ENCODE measurements at regions not wholly inside any gene's neighbourhood (a gene's known extent, or its start where the extent isn't known, plus 50 kb on each side); places are given as distances from the start of the nearest gene placed in this dataset.

GRCh38 chr2:56763683-56764082, 579.9 kb downstream of the CCDC85A start:
- DNase-seq (ENCODE audit: low spot score in 2 of 2), result no peak
- WGBS, 2 donors, result 82% methylated on average over 2 of the region's 2 CpGs
- Histone ChIP-seq H3K27ac (no peak overlapping the region), H3K27me3 (no peaks in the 10 kb centered on the region), H3K9me3 (peaks cover 0 to 16% (median 0%) of the 10 kb centered on the region in 4 donors), H3K4me3 (no peak overlapping the region), H3K36me3 (no peaks in the 10 kb centered on the region), H3K4me1 (no peaks in the 10 kb centered on the region)
- TF ChIP-seq EP300 (IDR thresholded peaks at IDR 0.05), result no peak
- TF ChIP-seq POLR2A (IDR thresholded peaks at IDR 0.05), result no peak
- TF ChIP-seq, protein P1, sequence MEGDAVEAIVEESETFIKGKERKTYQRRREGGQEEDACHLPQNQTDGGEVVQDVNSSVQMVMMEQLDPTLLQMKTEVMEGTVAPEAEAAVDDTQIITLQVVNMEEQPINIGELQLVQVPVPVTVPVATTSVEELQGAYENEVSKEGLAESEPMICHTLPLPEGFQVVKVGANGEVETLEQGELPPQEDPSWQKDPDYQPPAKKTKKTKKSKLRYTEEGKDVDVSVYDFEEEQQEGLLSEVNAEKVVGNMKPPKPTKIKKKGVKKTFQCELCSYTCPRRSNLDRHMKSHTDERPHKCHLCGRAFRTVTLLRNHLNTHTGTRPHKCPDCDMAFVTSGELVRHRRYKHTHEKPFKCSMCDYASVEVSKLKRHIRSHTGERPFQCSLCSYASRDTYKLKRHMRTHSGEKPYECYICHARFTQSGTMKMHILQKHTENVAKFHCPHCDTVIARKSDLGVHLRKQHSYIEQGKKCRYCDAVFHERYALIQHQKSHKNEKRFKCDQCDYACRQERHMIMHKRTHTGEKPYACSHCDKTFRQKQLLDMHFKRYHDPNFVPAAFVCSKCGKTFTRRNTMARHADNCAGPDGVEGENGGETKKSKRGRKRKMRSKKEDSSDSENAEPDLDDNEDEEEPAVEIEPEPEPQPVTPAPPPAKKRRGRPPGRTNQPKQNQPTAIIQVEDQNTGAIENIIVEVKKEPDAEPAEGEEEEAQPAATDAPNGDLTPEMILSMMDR (IDR thresholded peaks at IDR 0.05), result no peak

GRCh38 chr2:56768973-56769372, 585.2 kb downstream of the CCDC85A start:
- no peak for DNase-seq (ENCODE audit: low spot score in 2 of 2)
- H3K27ac ChIP-seq, result no peak overlapping the region
- H3K36me3 ChIP-seq, result no peaks in the 10 kb centered on the region
- H3K9me3 ChIP-seq, result peaks cover 0 to 15% (median 0%) of the 10 kb centered on the region in 4 donors
- no peak overlapping the region for H3K4me3 ChIP-seq
- TF ChIP-seq POLR2A (IDR thresholded peaks at IDR 0.05) (no peak), EP300 (IDR thresholded peaks at IDR 0.05) (no peak)
- TF ChIP-seq, protein P1 (IDR thresholded peaks at IDR 0.05), result no peak
- no peaks in the 10 kb centered on the region for H3K4me1 ChIP-seq
- H3K27me3 ChIP-seq, result no peaks in the 10 kb centered on the region

- no peak for DNase-seq (ENCODE audit: low spot score in 2 of 2)
- 62 to 73% methylated on average over 2 of the region's 2 CpGs for WGBS, 2 donors
- TF ChIP-seq POLR2A (IDR thresholded peaks at IDR 0.05), result no peak
- TF ChIP-seq, protein P1 (IDR thresholded peaks at IDR 0.05), result no peak
- TF ChIP-seq EP300 (IDR thresholded peaks at IDR 0.05), result no peak
Observed at GRCh38 chr2:56770490-56770889, 586.7 kb downstream of the CCDC85A start.

GRCh38 chr2:56784046-56784445, 600.3 kb downstream of the CCDC85A start:
- Histone ChIP-seq H3K9me3 (no peaks in the 10 kb centered on the region), H3K36me3 (no peaks in the 10 kb centered on the region), H3K4me3 (no peak overlapping the region), H3K27ac (no peak overlapping the region), H3K4me1 (no peaks in the 10 kb centered on the region), H3K27me3 (no peaks in the 10 kb centered on the region)
- 65 to 79% methylated on average over 3 of the region's 3 CpGs for WGBS, 2 donors
- no peak for DNase-seq (ENCODE audit: low spot score in 2 of 2)
- TF ChIP-seq EP300 (IDR thresholded peaks at IDR 0.05), result no peak
- no peak for TF ChIP-seq POLR2A (IDR thresholded peaks at IDR 0.05)
- TF ChIP-seq, protein P1 (IDR thresholded peaks at IDR 0.05), result no peak

More at GRCh38 chr2:56770490-56770889, 586.7 kb downstream of the CCDC85A start:
- H3K27me3 ChIP-seq, result no peaks in the 10 kb centered on the region
- no peak overlapping the region for H3K4me3 ChIP-seq
- H3K9me3 ChIP-seq, result peaks cover 0 to 15% (median 0%) of the 10 kb centered on the region in 4 donors
- H3K4me1 ChIP-seq, result no peaks in the 10 kb centered on the region
- no peaks in the 10 kb centered on the region for H3K36me3 ChIP-seq
- H3K27ac ChIP-seq, result no peak overlapping the region

DNA sequence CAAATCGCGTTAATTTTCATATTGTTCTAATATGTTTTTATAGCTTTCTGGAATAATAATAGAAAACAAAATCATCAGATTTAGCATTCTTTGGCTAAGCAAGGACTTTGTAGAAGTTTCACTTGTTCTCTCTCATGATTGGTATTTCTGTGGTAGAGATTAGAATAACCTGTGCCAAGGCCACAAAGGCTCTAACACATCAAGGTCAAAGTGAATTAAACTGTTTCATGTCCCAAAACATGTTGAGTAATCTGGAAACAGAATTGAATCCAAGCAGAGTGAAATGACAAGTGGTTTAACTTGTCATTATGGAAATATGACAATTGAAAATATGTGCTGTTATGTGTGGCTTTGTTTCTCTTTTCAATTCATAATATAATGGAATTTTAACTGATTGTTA, 617.4 kb downstream of the CCDC85A start:
- WGBS, 2 donors, result 93 to 99% methylated on average over 2 of the region's 2 CpGs
- Histone ChIP-seq H3K27ac (no peak overlapping the region), H3K9me3 (no peaks in the 10 kb centered on the region), H3K4me3 (no peak overlapping the region), H3K36me3 (no peaks in the 10 kb centered on the region), H3K27me3 (no peaks in the 10 kb centered on the region), H3K4me1 (no peaks in the 10 kb centered on the region)
- no peak for DNase-seq (ENCODE audit: low spot score in 2 of 2)
- TF ChIP-seq POLR2A (IDR thresholded peaks at IDR 0.05), result no peak
- no peak for TF ChIP-seq EP300 (IDR thresholded peaks at IDR 0.05)
- TF ChIP-seq, protein P1 (IDR thresholded peaks at IDR 0.05), result no peak

Data from tibial nerve (tissue), 4 donors.